ENCODE measurements at regions not wholly inside any gene's neighbourhood (a gene's known extent, or its start where the extent isn't known, plus 50 kb on each side); places are given as distances from the start of the nearest gene placed in this dataset.

GRCh38 chr1:232445361-232446106 is 184.4 kb downstream of the SIPA1L2 start:
- Histone ChIP-seq H4K20me1 (ENCODE audit: insufficient read depth) (no peaks in the 10 kb centered on the region), H3K9me2 (no peaks in the 10 kb centered on the region), H3K4me2 (no peak overlapping the region), H3K36me3 (replicated peaks in 1 of 2; ENCODE audit: control insufficient read depth in 1 of 2, insufficient read depth in 2 of 2, low read length in 1 of 2) (peaks cover 0 to 3% of the 10 kb centered on the region in 2 experiments), H3K9me3 (no peaks in the 10 kb centered on the region), H3F3A (replicated peaks; ENCODE audit: insufficient read depth) (no peaks in the 10 kb centered on the region), H3K4me3 (ENCODE audit: low read depth in 2 of 2, low read length in 1 of 2) (no peak overlapping the region), H3K9ac (no peak overlapping the region), H3K79me2 (ENCODE audit: insufficient read depth) (no peaks in the 10 kb centered on the region), H3K4me1 (ENCODE audit: control insufficient read depth in 1 of 2, insufficient read depth in 2 of 2, low read depth in 1 of 2, low read length in 1 of 2) (peaks cover 0 to 16% of the 10 kb centered on the region in 2 experiments; a peak in 2 of 4 replicates), H3K27ac (ENCODE audit: low read depth in 2 of 2, low read length in 1 of 2) (no peak overlapping the region), H2AFZ (ENCODE audit: low read depth) (no peak overlapping the region), H3K27me3 (ENCODE audit: insufficient read depth) (no peaks in the 10 kb centered on the region)
- CTCF ChIA-PET, result interaction anchor here (0.6 to 1.3 kb wide), 3 partner anchors 9 to 182 kb away, joined by 3 to 4 read pairs (median 4); no protein-coding TSS in a partner anchor
- no peak for DNase-seq
- 89% methylated on average over 20 of the region's 24 CpGs for WGBS (ENCODE audit: low lambda C conversion rate)
- POLR2A ChIA-PET, result no interaction called here
- TF ChIP-seq FOXJ3 (CRISPR knock-in tag; IDR thresholded peaks at IDR 0.05), result no peak
- TF ChIP-seq TAF1 (IDR thresholded peaks at IDR 0.05; ENCODE audit: borderline replicate concordance, low read depth, low read length), result no peak
- TF ChIP-seq, protein P1, sequence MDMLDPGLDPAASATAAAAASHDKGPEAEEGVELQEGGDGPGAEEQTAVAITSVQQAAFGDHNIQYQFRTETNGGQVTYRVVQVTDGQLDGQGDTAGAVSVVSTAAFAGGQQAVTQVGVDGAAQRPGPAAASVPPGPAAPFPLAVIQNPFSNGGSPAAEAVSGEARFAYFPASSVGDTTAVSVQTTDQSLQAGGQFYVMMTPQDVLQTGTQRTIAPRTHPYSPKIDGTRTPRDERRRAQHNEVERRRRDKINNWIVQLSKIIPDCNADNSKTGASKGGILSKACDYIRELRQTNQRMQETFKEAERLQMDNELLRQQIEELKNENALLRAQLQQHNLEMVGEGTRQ (IDR thresholded peaks at IDR 0.05; ENCODE audit: borderline replicate concordance, low read depth, low read length), result no peak
- no peak for TF ChIP-seq TEAD4 (IDR thresholded peaks at IDR 0.05; ENCODE audit: borderline replicate concordance, insufficient read depth)
- no peak for TF ChIP-seq MXI1 (IDR thresholded peaks at IDR 0.05; ENCODE audit: low read depth, low read length)
- TF ChIP-seq, protein P2, sequence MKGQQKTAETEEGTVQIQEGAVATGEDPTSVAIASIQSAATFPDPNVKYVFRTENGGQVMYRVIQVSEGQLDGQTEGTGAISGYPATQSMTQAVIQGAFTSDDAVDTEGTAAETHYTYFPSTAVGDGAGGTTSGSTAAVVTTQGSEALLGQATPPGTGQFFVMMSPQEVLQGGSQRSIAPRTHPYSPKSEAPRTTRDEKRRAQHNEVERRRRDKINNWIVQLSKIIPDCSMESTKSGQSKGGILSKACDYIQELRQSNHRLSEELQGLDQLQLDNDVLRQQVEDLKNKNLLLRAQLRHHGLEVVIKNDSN (IDR thresholded peaks at IDR 0.05; ENCODE audit: borderline replicate concordance, low read depth), result no peak

DNA sequence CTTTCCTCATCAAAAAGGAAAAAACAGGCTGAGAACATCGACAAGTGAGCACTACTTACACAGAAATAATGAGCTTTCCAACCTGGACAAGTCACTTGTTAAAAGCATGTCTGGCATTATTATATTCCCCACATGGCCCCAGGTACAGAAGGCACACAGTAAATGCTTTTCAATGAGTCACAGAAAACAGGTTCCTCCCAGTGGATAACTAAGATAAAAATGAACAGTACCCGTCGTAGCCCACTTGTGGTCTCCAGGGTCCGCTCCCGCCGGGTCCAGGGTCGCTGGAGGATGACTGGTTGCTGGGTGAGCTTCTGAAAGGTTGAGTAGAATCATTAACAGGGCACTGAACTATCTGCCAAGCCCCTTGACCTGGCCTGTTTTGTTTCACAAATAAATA is 186.6 kb downstream of the SIPA1L2 start:
- ChIA-PET CTCF (no interaction called here), POLR2A (no interaction called here)
- H3K9me3 ChIP-seq, result no peaks in the 10 kb centered on the region
- peaks cover 0 to 16% of the 10 kb centered on the region in 2 experiments; a peak in 1 of 4 replicates for H3K4me1 ChIP-seq (ENCODE audit: control insufficient read depth in 1 of 2, insufficient read depth in 2 of 2, low read depth in 1 of 2, low read length in 1 of 2)
- H3K9ac ChIP-seq, result no peak overlapping the region
- no peaks in the 10 kb centered on the region for H4K20me1 ChIP-seq (ENCODE audit: insufficient read depth)
- H3K36me3 ChIP-seq (replicated peaks in 1 of 2; ENCODE audit: control insufficient read depth in 1 of 2, insufficient read depth in 2 of 2, low read length in 1 of 2), result peaks cover 0 to 3% of the 10 kb centered on the region in 2 experiments
- peak; percentile 43 for DNase-seq
- H2AFZ ChIP-seq (ENCODE audit: low read depth), result no peak overlapping the region
- H3K79me2 ChIP-seq (ENCODE audit: insufficient read depth), result no peaks in the 10 kb centered on the region
- H3K27ac ChIP-seq (ENCODE audit: low read depth in 2 of 2, low read length in 1 of 2), result no peak overlapping the region
- H3K4me3 ChIP-seq (ENCODE audit: low read depth in 2 of 2, low read length in 1 of 2), result no peak overlapping the region
- TF ChIP-seq, protein P1 (IDR thresholded peaks at IDR 0.05; ENCODE audit: borderline replicate concordance, low read depth, low read length), result no peak
- TF ChIP-seq, protein P2 (IDR thresholded peaks at IDR 0.05; ENCODE audit: borderline replicate concordance, low read depth), result no peak
- TF ChIP-seq TAF1 (IDR thresholded peaks at IDR 0.05; ENCODE audit: borderline replicate concordance, low read depth, low read length), result no peak
- TF ChIP-seq, protein P3, sequence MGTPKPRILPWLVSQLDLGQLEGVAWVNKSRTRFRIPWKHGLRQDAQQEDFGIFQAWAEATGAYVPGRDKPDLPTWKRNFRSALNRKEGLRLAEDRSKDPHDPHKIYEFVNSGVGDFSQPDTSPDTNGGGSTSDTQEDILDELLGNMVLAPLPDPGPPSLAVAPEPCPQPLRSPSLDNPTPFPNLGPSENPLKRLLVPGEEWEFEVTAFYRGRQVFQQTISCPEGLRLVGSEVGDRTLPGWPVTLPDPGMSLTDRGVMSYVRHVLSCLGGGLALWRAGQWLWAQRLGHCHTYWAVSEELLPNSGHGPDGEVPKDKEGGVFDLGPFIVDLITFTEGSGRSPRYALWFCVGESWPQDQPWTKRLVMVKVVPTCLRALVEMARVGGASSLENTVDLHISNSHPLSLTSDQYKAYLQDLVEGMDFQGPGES (IDR thresholded peaks at IDR 0.05; ENCODE audit: low read depth, low read length), result no peak
- TF ChIP-seq ELF1 (IDR thresholded peaks at IDR 0.05), result no peak
- no peak for TF ChIP-seq YY1 (IDR thresholded peaks at IDR 0.05; ENCODE audit: low read depth)
- no peak for TF ChIP-seq MXI1 (IDR thresholded peaks at IDR 0.05; ENCODE audit: low read depth, low read length)
- no peak for TF ChIP-seq NFIC (IDR thresholded peaks at IDR 0.05; ENCODE audit: borderline replicate concordance)
- TF ChIP-seq RXRA (IDR thresholded peaks at IDR 0.05; ENCODE audit: borderline replicate concordance, low read depth), result no peak
- H3K9me2 ChIP-seq, result no peaks in the 10 kb centered on the region
- WGBS (ENCODE audit: low lambda C conversion rate), result 75% methylated on average over 7 of the region's 7 CpGs
- H3K4me2 ChIP-seq, result no peak overlapping the region
- no peaks in the 10 kb centered on the region for H3F3A ChIP-seq (replicated peaks; ENCODE audit: insufficient read depth)
- no peaks in the 10 kb centered on the region for H3K27me3 ChIP-seq (ENCODE audit: insufficient read depth)

Measured in SK-N-SH (cell line).